ENCODE measurements at regions not wholly inside any gene's neighbourhood (a gene's known extent, or its start where the extent isn't known, plus 50 kb on each side); places are given as distances from the start of the nearest gene placed in this dataset.

DNA sequence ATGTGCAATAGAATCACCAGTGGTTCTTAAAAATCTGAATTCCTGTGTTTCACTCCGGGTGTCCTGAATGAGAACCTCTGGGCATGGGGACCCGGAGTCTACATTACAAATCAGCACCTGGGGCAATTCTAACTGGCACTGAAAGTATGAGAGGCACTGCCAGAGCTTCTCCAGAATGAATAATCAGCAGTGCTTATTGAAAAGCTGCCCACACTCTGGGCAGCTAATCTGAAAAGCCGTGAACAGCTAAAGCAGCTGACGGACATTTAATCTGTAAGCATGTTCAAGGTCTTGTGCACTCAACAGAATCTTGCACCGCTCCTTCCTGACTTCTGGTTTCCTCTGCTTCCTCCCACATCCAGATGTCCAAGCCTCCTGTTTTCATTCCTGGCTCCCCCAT, 113.3 kb upstream of the KIF5B start:
- DNase-seq: no peak

GRCh38 chr10:32167450-32167849, 111.2 kb upstream of the KIF5B start:
- DNase-seq: no peak

GRCh38 chr10:32166365-32166764, 110.1 kb upstream of the KIF5B start:
- DNase-seq: no peak

- no peak for DNase-seq
Observed at GRCh38 chr10:32163762-32164148, 107.5 kb upstream of the KIF5B start.

DNA sequence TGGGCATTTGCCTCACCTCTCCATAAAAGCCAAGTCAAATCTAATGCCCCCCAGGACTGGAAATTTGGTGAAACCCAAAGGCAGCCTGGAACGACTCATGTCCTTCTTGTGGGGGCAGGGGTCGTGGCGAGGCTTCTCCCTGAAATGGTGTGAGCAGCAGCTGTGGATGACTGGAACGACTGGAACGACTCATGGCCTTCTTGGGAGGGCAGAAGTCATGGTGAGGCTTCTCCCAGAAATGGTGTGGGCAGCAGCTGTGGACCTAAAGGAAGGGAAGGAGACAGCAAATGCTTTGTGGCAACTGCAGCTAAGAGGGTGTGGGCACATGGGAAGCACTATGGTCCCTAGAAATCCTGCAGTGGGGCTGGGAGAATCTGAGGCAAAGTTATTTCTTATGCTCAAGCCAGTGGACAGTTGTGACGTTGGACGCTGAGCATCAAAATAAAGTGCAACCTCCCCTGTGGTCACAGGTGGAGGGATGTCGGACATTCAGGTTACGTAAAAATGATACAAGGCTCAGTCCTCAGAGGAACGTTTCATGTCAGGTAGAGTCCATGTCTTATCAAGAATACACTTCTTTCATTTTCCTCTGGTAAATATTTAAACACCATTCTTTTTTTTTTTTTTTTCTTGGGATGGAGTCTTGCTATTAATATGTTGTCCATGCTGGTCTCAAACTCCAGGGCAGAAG, 107.0 kb upstream of the KIF5B start:
- DNase-seq: no peak

DNA sequence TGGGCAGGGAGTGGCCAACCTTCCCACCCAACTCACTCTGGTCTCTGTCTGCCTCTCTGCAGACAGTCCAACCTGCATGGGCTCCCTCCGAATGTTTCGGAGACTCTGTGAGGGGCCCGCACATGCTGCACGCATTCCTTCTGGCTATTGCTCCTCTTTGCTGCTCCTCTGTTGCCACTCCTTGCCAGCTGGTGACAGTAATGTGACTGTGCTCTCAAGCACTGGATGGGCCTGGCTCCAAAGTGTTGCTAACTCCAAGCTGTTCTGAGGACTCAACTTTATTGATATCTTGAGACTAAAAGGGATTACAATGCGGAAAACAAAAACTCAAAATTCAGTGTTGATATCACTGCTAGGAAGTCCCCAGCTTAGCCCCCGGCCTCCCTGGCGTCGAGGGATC, 105.4 kb upstream of the KIF5B start:
- no peak for DNase-seq

- no peak for DNase-seq
Observed at GRCh38 chr10:32160864-32161263, 104.6 kb upstream of the KIF5B start.

DNA sequence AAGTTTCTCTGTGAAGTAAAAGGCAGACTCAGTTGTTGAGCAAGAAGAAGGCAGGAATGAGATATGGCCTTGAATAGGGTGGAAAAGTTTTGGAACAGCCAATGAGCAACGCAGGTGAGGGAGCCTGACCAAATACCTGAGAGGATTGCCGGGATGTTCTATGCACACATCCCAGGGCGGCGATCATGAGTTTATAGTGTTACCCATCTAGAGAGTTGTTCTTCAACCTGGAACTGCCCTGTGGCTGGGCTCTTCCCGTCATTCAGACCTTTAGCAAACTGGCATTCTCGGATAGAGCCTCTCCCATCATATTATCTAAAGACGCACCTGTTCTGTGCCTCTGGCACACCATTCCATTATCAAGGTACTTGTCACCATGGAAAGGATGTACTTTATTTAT, 103.0 kb upstream of the KIF5B start:
- DNase-seq: no peak

DNA sequence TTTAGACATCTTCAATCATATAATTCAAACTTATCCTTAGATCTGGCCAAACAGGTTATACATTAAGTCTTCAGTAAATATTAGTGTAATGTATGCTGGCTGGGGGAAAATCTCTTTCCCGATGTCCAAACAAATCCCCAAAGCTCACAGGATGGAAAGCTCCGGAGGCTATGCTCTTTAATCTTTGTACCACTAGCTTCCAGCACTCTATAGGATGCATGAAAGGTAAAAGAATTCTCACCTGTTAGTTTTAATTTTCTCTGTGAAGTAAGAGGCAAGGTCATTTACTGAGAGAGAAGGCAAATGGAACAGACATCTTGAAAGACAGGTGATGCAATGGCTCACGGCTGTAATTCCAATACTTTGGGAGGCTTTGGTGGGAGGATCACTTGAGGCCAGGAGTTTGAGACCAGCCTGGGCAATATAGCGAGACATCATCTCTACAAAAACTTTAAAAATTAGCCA, 99.8 kb upstream of the KIF5B start:
- DNase-seq: no peak

GRCh38 chr10:32155075-32155516, 98.9 kb upstream of the KIF5B start:
- DNase-seq: no peak

DNA sequence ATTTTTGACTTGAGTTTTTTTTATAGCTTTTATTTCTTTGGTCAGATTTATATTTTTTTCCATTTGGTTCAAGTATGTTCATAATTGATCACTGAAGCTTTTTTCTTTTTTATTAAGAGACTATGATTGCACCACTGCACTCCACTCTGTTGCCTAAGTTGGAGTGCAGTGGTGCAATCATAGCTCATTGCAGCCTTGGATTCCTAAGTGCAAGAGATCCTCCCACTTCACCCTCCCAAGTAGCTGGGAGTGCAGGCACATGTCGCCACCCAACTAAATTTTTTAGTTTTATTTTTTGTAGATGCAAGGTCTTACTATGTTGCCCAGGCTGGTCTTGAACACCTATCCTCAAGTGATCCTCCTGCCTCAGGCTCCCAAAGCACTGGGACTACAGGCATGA, 97.7 kb upstream of the KIF5B start:
- DNase-seq: no peak

GRCh38 chr10:32153252-32153651, 97.0 kb upstream of the KIF5B start:
- no peak for DNase-seq

- DNase-seq: no peak
Observed at GRCh38 chr10:32151871-32152270, 95.6 kb upstream of the KIF5B start.

GRCh38 chr10:32150532-32151101, 94.4 kb upstream of the KIF5B start:
- no peak for DNase-seq

- no peak for DNase-seq
Observed at GRCh38 chr10:32149252-32149955, 93.2 kb upstream of the KIF5B start.

GRCh38 chr10:32148864-32149251, 92.6 kb upstream of the KIF5B start:
- DNase-seq: no peak

DNA sequence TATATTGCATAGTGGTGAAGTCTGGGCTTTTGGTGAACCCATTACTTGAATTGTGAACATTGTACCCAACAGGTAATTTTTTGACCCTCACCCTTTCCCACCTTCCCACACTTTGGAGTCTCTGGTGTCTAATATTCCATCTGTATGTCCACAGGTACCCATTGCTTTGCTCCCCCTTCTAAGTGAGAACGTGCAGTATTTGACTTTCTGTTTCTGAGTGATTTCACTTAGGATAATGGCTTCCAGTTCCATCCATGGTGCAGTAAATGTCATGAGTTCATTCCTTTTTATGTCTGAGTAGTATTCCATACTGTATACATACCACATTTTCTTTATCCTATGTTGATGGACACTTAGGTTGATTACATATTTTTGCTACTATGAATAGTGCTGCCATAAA, 91.5 kb upstream of the KIF5B start:
- DNase-seq: no peak

- DNase-seq: no peak
Observed at GRCh38 chr10:32146166-32146565, 89.9 kb upstream of the KIF5B start.

- DNase-seq: no peak
Observed at GRCh38 chr10:32144817-32145688, 88.8 kb upstream of the KIF5B start.

GRCh38 chr10:32143302-32143847, 87.2 kb upstream of the KIF5B start:
- DNase-seq: no peak

GRCh38 chr10:32142646-32143045, 86.4 kb upstream of the KIF5B start:
- DNase-seq: no peak

- DNase-seq: no peak
Observed at GRCh38 chr10:32141018-32141807, 85.0 kb upstream of the KIF5B start.
